ENCODE measurements at regions not wholly inside any gene's neighbourhood (a gene's known extent, or its start where the extent isn't known, plus 50 kb on each side); places are given as distances from the start of the nearest gene placed in this dataset.

DNA sequence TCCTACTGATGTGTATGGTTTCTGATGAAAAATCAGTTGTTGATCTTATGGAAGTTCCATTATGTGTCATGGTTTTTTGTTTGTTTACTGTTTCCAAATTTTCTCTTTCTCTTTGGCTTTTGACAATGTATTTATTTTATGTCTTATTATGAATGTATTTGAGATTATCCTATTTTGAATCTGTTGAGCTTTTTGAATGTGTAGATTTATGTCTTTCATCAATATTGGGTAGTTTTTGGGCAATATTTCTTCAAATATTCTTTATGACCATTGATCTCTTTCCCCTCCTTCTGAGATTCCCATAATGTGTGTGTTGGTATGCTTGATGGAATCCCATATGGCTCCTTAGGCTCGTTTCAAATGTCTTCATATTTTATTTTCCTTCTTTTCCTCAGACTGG is 80.5 kb upstream of the FAM47C start:
- H3K27ac ChIP-seq (ENCODE audit: control insufficient read depth, insufficient read depth, low read length), result no peak overlapping the region
- H3K4me1 ChIP-seq (ENCODE audit: control insufficient read depth, extremely low read depth, insufficient read depth, low read length), result no peaks in the 10 kb centered on the region
- no peaks in the 10 kb centered on the region for H3K27me3 ChIP-seq (ENCODE audit: control insufficient read depth, extremely low read depth, insufficient read depth, low read length)
- DNase-seq (ENCODE audit: low read depth, low spot score) (no peak), FAIRE-seq (no peak)
- no peaks in the 10 kb centered on the region for H3K36me3 ChIP-seq (ENCODE audit: control insufficient read depth in 2 of 2, extremely low read depth in 1 of 2, insufficient read depth in 2 of 2, low read length in 2 of 2)
- H3K9me1 ChIP-seq (ENCODE audit: control insufficient read depth, extremely low read depth, insufficient read depth, low read length), result no peaks in the 10 kb centered on the region
- no peak overlapping the region for H3K4me2 ChIP-seq (ENCODE audit: control insufficient read depth, extremely low read depth, insufficient read depth, low read depth, low read length)
- TF ChIP-seq EZH2 (IDR thresholded peaks at IDR 0.05; ENCODE audit: low read length) (no peak), CTCF (optimal IDR thresholded peaks at IDR 0.05 in 1 of 3, IDR thresholded peaks at IDR 0.05 in 1 of 3, conservative IDR thresholded peaks at IDR 0.05 in 1 of 3; ENCODE audit: extremely low read depth in 1 of 3, insufficient read depth in 2 of 3, low read length in 3 of 3) (no peak)
- H2AFZ ChIP-seq (ENCODE audit: control insufficient read depth, low read length), result no peak overlapping the region
- no peak overlapping the region for H3K9ac ChIP-seq (ENCODE audit: control insufficient read depth, extremely low read depth, insufficient read depth, low read length)
- H4K20me1 ChIP-seq (ENCODE audit: control insufficient read depth, extremely low read depth, insufficient read depth, low read length), result no peaks in the 10 kb centered on the region
- no peaks in the 10 kb centered on the region for H3K9me3 ChIP-seq (ENCODE audit: control insufficient read depth, low read depth, low read length)
- H3K79me2 ChIP-seq (ENCODE audit: control insufficient read depth, insufficient read depth, low read length), result no peaks in the 10 kb centered on the region
- H3K4me3 ChIP-seq (ENCODE audit: control insufficient read depth in 2 of 3, extremely low read depth in 1 of 3, insufficient read depth in 2 of 3, low read depth in 1 of 3, low read length in 3 of 3), result no peak overlapping the region
- dilution Hi-C loops (cut with MboI; ENCODE audit: extremely low pct_ligation_motif_present, low sequenced_read_pairs), result no loop called here

DNA sequence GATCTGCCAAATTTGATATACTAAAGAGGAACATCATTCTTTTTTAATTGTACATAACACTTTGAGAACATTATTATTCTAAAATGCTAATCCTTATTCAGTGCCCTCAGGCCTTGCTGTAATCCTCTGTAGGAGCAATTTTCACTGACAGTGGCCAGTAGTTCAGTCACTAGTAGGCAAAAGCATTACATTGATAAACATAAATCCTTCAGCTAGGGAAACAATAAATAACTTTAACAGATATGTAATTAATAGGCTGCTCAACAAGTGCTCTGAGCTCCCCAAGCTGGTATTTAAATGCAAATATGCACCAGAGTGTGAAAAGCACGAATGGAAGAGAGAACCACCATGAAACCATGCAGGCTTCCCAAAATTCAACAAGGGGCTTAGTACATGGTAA is 77.7 kb upstream of the FAM47C start:
- Histone ChIP-seq H3K36me3 (ENCODE audit: control insufficient read depth in 2 of 2, extremely low read depth in 1 of 2, insufficient read depth in 2 of 2, low read length in 2 of 2) (no peaks in the 10 kb centered on the region), H3K4me3 (ENCODE audit: control insufficient read depth in 2 of 3, extremely low read depth in 1 of 3, insufficient read depth in 2 of 3, low read depth in 1 of 3, low read length in 3 of 3) (no peak overlapping the region), H3K27ac (ENCODE audit: control insufficient read depth, insufficient read depth, low read length) (no peak overlapping the region), H3K4me2 (ENCODE audit: control insufficient read depth, extremely low read depth, insufficient read depth, low read depth, low read length) (no peak overlapping the region), H3K27me3 (ENCODE audit: control insufficient read depth, extremely low read depth, insufficient read depth, low read length) (no peaks in the 10 kb centered on the region), H3K4me1 (ENCODE audit: control insufficient read depth, extremely low read depth, insufficient read depth, low read length) (no peaks in the 10 kb centered on the region), H3K9me1 (ENCODE audit: control insufficient read depth, extremely low read depth, insufficient read depth, low read length) (no peaks in the 10 kb centered on the region), H4K20me1 (ENCODE audit: control insufficient read depth, extremely low read depth, insufficient read depth, low read length) (no peaks in the 10 kb centered on the region), H3K9ac (ENCODE audit: control insufficient read depth, extremely low read depth, insufficient read depth, low read length) (no peak overlapping the region), H2AFZ (ENCODE audit: control insufficient read depth, low read length) (no peak overlapping the region), H3K9me3 (ENCODE audit: control insufficient read depth, low read depth, low read length) (no peaks in the 10 kb centered on the region), H3K79me2 (ENCODE audit: control insufficient read depth, insufficient read depth, low read length) (no peaks in the 10 kb centered on the region)
- TF ChIP-seq EZH2 (IDR thresholded peaks at IDR 0.05; ENCODE audit: low read length), result no peak
- no peak for TF ChIP-seq CTCF (optimal IDR thresholded peaks at IDR 0.05 in 1 of 3, IDR thresholded peaks at IDR 0.05 in 1 of 3, conservative IDR thresholded peaks at IDR 0.05 in 1 of 3; ENCODE audit: extremely low read depth in 1 of 3, insufficient read depth in 2 of 3, low read length in 3 of 3)
- FAIRE-seq, result no peak
- dilution Hi-C loops (cut with MboI; ENCODE audit: extremely low pct_ligation_motif_present, low sequenced_read_pairs), result no loop called here
- no peak for DNase-seq (ENCODE audit: low read depth, low spot score)
